Fibroblast of skin of back (primary cell): ENCODE measurements at regions not wholly inside any gene's neighbourhood (a gene's known extent, or its start where the extent isn't known, plus 50 kb on each side); places are given as distances from the start of the nearest gene placed in this dataset.
A peak's percentile ranks its signal among the peaks of the same experiment; 100 is the strongest.
"Not testable (repeated sequence)": the region's sequence is repeated elsewhere in the genome, so short reads cannot be mapped to it uniquely, and the experiment has no call there.

Experiments
- DNase-seq: peaks from one replicate; pipeline ENCODE4 v3.0.0-alpha.2; 2013

DNA sequence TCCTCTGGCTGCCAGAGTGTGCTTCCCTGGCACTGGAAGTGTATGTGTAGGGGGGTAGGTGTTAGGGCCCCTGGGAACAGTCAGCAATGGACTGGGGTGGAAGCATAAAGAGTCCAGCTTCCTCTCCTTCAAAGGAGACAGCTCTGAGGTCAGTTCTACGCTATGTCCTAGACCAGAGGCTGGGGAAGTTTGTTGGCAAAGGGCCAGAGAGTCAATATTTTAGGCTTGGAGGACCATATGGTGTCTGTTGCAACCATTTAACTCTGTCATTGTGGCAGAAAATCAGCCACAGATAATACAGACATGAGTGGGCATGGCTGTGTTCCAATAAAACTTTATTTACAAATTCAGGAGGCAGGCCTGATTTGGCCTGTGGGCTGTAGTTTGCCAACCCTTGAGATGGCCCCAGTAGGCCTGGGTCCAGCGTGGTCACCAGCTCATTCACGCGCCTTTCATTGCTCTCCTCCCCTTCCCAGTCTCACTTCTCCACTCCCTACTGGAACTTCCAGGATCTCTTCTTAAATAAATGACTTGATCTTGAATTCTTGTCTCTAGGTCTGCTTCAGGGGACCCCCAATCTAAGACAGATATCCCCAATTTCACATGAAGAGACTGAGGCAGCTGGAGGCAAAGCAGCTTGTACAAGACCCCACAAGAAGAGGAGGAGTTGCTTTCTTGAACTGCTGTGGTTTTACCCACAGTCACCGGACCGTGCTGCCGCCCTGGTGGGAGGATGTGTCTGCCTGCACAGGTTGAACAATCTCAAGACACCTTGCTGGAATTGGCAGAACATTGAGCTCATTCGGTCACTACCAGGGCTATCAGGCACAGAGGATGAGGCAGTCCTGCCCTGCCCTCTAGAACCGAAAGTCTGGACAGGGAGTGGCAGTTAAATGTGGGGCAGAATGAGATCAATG, 162.4 kb upstream of the POU3F1 start:
- DNase-seq: peak; percentile 7

DNA sequence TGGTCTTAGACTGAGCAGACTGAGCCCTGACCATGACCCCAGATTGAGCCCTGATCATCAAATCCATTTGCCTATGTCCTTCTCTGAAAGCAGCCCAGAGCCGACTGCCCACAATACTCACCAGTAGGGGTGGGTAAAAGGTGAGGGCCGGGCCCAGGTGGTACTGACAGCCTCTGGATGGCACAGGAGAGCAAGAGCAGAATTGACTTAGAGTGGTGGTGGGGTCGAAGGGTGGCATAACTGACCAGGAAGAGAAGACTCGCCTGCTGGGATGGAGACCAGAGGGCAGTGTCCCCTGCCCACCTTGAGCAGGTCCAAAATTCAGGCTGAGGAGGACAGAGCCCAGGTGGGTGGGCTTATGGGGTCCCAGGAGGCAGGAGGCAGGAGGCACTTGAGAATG, 161.3 kb upstream of the POU3F1 start:
- no peak for DNase-seq

DNA sequence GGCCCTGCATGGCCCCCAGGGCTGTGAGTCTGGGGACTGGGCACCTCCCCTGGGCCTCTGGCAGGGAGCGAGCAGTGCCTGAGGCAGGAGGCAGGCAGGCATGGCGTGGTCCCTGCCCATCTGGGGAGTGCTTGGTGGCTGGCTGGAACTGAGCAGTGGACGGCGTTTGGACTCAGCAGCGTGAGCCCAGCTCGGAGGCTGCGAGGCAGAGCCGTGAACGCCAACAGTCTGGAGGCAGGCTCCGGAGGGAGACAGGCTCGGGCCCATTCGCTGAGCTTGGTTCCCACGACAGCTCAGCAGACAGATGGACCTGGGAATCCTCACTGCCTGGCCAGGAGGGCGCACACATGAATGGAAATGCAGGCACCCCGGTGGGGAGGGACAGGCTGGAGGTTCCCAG, 160.7 kb upstream of the POU3F1 start:
- DNase-seq: no peak

DNA sequence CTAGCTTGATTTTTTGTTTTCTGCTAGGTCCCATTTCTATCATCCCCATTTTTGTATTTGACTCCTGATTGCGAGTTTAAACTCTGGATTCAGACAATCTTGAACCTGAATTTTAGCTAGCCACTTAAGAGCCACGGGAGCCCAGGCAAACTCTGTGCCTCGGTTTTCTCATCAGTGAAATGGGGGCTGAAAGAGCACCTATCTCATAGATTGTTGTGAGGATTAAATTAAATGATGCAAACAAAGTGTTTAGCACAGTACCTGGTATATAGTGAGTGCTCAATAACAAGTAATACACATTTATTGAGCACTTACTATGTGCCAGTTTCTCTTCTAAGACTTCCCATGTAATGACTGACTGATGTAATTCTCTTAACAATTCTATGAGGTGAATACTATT, 158.1 kb upstream of the POU3F1 start:
- DNase-seq: no peak

DNA sequence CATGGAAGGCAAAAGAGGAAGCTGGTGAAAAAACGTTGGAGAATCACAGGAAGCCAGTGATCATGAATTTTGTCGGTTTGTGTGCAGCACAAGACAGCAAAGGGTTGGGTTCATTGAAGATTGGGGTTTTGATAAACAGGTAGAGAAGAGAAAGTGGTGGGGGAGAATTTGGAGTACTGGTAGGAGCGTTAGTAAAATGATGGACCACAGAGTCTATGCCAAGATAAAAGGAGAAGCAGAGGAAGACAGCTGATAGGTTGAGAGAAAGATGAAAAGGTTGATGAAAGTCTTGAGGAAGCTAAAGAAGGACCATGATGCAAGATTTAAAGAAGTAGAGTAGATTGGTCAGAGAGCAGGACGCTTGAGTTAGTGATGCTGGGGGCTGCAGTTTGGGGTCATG, 156.8 kb upstream of the POU3F1 start:
- no peak for DNase-seq

DNA sequence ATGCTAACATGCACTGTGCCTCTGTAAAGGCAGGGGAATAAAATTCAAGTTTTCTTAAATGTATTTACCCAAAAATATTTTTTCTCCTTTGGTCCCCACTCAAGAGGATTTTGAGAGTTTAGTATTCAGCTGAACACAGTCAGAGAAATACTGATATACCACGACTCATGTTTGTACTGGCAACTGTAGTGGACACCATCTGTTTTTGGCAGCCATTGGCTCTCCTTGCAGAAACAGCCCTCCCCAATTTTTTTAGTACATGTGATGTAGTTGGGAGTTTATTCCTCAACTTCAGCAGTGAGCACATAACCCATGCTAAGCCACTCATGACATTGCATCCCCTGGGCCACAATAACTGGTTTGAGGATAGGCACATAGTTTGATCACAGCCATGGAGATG, 154.8 kb upstream of the POU3F1 start:
- peak; percentile 15 for DNase-seq

DNA sequence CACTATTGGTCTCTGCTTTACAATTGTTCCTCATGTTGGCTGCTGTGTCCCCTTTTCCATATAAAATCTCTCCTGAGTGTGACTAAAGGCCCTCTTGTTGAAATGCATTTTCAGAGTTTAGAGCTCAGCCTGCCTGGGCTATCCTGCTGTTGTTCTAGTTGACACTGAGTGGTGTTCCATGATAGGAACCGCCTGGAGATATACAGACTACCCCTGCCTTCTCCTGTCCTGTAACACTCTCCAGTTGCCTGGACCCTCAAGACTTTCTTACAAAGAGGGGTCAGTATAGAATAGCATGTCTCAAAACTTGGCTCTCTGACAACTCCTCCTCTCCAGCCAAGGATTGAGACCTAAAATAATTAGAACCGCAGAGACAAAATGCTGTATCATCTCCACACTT, 152.0 kb upstream of the POU3F1 start:
- DNase-seq: no peak

DNA sequence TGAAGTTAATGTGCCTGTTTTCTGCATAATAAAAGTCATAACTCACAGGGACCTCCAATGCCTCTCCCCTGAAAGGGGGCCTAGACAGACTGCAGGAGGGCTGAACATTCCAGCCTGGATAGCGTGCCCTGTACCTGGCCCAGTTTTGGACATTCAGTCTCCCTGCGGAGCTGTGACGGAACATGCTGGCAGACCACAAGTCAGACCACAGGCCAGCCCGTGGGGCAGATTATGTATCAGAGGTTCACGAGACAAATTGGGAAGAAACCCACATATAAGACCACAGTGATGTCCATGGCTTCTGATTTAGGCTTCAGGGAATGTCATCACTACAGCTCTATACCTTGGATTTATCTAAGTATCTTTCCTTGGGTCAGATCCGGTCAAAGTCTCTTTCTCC, 151.5 kb upstream of the POU3F1 start:
- no peak for DNase-seq

DNA sequence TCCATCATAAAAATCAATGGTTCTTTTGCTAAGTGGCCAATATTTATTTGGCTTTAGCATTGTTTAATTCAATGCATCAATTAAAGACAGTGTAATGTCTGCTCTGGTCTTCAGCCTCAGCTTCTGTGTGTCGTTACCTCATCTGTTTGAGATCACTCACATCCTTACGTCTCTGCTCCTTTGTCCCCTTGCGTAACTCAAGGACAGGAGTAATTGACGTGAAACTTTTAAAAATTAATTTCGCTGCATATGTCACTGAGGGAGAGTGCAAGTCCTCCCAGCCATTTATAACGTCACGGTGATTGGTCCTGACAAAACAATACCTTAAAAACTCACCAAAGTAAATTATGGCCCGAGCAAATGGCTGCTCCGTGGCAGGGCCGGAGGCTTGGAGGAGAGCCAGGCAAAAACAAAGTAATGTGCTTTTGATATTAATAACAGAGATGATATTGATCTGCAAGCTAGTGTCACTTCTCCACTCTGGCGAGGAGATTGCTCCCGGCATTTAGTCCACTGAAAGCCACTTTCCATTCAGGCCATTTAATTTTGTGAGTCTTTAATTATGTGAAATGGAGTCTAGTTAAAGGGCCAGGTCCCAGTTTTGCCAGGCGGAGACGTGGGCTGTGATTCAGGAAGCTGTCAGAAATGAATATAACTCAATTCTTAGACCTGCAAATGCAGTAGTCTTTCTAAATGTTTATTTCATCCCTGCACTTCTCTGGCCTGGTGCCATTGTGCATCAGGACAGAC, 150.9 kb upstream of the POU3F1 start:
- DNase-seq: no peak

DNA sequence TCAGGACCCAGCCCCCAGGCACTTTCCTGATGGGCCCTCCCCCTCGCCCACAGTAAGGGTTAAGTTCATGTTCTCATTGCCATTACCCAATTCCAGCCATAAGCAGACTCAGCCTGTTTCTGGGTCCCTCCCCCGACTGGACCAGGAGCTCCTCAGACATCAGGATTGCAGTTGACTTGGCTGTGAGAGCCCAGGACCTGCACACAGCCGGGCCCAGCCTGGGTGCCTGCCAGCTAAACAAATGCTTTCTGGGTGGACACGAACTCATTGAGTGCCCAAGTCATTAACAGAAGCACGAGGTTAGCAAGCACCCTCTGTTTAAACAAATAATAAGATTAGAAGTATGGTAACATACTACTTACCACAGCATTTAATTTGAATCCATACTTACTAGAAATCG, 147.9 kb upstream of the POU3F1 start:
- DNase-seq: no peak

DNA sequence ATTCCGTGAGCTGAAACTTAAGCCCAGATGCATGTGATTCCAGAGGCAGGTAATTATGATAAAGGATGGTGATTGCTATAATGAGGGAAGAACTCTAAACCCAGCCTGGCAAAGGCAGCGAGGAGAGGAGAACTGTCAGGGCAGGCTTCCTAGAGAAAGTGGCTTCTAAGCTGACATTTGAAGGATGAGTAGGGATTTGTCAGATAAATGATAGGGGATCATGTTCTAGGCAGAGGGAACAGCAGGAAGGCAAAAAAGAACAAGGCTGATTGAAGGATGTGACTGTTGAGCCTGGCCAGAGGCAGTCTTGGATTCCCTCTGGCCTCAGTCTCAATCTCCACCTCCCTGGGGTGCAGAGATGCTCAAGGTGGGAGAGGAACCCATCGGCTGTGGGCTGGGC, 146.4 kb upstream of the POU3F1 start:
- no peak for DNase-seq

DNA sequence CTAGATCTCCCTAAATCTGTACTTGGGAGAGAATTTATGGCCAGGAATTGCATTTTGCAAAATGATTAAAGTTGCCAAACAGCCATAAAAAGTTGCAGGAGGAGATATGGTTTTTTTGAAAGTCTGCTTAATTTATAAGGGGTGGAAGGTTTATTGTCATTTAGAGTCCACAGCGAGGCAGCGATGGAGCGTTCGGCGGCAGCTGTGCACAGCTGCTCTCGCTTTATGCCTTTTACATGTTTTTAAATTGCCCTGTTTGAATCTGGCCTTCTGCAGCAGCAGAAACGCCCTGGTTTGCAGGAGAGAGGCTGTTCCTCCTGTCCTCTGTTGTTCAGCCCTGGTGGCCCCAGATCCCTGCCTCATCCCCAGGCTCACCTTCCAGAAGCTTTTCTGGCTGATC, 144.9 kb upstream of the POU3F1 start:
- no peak for DNase-seq

DNA sequence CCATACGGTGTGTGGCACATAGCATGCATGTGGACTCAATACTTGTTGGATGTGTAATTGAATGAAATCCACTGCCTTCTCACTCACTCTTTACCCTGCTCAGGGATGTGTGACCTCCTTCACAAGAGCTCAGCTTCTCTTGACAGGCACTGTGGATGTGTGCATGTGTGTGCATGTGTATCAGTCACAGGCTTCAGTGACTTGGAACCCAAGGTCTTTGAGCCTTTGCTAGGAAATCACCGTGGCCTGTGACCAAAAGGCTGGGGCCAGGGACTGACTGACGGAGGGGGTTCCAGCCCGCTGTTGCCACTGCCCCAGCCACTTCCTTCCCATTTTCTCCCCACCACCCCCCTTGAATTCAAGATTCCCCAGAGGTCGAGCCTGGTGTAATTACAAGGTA, 144.4 kb upstream of the POU3F1 start:
- no peak for DNase-seq

DNA sequence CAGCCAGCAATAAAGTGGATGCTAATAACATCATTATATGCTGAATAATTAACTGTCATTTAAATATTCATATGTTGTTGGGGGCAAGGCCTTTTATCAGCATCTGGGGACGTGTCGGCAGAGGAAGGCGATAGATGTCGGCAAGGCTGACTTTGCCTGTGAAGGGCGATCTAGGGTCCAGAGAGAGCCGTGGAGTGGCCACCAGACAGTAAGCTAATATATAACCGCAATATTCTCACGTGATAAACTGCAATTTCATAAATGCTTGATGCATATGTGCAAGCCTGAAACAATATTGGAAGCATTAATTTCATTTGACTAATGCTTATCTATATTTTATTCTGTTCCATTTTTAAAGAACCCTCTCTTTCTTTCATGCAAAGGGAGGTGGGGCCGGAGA, 141.0 kb upstream of the POU3F1 start:
- DNase-seq: no peak

DNA sequence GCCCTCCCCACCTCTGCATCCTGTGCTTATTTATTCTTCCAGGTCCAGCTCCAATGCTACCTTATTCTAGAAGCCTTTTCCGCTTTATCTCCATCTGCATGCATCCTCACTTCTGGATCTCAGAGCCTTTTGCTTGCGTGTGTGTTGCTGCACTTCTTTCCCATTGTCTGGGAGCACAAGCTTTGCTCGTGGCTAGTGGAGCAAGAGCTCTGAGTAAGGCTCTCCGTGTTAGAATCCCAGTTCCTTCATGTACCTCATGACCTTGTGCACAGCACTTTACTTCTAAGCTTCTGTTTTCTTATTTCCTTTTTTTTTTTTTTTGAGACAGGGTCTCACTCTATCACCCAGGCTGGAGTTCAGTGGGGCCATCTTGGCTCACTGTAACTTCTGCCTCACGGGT, 140.0 kb upstream of the POU3F1 start:
- DNase-seq: no peak

DNA sequence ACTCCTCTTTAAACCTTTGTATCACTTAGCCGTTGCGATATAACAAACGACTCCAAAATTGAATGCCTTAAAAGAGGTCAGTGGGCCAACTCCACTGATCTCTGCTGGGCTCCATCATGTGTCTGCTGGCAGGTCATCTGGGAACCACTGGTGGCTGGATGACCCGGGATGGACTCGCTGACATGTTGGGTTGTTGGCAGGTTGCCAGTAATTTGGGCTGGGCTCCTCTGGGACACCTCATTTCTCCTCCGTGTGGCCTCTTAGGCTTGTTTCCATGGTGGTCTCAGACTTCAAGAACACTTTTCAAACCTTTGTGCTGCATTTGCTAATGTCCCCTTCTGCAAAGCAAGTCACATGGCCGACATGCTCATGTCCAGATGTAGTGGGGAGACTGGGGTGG, 139.3 kb upstream of the POU3F1 start:
- DNase-seq: no peak

DNA sequence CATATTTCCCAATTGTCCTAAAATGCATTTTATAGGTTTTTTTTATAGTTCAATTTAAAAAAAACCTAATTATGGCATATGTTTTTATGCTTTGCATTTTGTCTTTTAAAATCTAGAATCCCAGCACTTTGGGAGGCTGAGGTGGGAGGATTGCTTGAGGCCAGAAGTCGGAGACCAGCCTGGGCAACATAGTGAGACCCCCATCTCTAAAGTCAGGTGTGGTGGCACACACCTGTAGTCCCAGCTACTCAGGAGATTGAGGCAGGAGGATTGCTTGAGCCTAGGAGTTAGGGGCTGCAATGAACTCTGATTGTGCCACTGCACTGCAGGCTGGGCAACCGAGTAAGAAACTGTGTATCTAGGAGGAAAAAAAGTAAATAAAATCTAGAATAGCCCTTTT, 137.2 kb upstream of the POU3F1 start:
- no peak for DNase-seq

DNA sequence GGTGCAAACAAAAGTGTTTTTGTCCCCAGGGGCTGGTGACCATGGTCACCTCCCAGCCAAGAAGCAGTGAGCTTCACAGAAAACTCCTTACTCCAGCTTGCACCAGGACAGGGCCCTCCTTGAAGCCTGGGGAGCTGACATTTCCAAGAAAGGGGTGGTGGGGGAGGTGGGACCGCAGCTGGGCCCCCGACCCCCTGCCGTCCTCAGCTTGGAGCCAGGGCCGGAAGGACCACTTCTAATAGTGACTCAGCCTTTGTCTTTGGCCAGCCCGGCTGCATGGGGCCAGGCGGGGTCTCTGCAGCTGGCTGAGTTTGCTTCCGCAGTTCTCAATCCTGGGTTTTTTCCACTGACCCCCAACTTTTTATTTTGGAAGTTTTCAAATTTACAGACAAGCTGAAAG, 136.5 kb upstream of the POU3F1 start:
- DNase-seq: no peak

DNA sequence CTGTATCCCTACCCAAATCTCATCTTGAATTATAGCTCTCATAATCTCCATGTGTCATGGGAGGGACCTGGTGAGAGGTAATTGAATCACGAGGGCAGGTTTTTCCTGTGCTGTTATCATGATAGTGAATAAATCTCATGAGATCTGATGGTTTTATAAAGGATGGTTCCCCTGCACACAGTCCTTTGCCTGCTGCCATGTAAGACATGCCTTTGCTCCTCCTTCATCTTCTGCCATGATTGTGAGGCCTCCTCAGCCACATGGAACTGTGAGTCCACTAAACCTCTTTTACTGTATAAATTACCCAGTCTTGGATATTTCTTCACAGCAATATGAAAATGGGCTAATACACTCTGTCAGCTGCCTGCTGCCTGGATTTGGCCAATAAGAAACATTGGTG, 133.8 kb upstream of the POU3F1 start:
- not testable (repeated sequence) for DNase-seq

DNA sequence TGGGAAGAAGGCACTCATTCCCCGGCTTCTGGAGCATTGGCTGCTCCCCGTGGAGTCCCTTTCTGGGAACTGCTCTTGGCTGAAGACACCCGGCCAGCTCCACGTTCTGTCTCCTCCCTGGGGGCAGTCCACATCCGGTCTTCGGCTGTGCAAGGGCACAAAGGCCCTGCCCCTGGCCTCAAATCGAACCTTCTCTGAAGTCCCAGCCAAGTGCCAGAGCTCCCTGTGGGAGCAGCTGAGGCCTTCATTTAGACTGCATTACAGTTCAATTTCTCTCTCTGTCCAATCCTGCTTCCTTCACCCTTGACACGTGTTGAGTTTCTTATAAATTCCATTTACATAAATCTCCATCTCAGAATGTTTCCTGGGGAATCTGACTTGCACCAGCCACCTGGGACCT, 132.9 kb upstream of the POU3F1 start:
- no peak for DNase-seq

DNA sequence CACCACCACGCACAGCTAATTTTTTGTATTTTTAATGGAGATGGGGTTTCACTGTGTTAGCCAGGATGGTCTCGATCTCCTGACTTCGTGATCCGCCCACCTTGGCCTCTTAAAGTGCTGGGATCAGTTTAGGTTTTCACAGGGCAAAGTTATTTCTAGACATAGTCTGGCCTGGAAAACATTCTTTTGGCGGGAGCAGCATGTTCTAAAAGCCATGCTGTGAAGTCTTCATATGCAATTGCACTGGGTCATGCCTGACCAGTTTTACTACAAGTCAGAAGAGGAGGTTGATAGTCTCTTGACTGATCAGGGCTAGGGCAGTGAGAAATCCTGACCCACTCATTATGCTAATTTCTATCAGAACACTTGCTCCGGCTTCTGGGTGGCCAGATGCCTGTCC, 131.6 kb upstream of the POU3F1 start:
- no peak for DNase-seq

DNA sequence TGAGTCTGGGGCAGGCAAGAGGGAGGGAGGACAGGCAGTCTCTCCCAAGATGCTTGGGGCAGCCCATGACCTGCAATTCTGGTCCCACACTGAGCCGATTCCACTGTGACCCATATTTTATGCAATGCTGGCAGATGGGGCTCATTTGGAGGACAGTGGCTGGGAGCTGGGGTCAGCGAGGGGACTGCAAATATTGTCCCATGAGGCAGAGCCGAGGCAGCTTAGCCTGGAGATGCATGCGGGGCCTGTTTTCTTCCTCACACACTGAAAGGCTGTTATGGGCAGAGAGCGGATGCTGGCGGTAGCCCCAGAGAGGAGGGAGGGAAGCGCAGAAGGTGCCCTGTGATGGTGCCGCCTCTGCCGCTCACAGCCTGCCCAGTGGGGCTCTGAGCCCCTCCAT, 128.5 kb upstream of the POU3F1 start:
- no peak for DNase-seq

DNA sequence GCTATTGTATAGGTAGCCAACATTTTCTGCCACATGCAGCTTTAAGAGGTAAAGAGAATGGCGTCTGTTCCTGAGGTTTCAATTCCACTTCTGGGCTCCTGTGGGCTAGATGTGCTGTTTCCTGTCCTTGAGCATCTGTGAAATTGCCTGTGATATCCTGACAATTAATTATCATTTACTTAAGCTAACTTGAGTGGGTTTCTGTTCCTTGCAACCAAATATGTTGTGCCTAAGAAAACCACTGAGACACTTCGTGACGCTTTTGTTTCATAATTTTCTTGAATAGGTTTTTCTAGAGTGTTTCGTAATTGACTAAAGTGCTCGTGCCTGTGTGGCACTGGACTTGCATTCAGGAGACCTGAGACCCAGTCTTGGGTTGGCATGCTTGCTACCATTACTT, 127.3 kb upstream of the POU3F1 start:
- DNase-seq: no peak

DNA sequence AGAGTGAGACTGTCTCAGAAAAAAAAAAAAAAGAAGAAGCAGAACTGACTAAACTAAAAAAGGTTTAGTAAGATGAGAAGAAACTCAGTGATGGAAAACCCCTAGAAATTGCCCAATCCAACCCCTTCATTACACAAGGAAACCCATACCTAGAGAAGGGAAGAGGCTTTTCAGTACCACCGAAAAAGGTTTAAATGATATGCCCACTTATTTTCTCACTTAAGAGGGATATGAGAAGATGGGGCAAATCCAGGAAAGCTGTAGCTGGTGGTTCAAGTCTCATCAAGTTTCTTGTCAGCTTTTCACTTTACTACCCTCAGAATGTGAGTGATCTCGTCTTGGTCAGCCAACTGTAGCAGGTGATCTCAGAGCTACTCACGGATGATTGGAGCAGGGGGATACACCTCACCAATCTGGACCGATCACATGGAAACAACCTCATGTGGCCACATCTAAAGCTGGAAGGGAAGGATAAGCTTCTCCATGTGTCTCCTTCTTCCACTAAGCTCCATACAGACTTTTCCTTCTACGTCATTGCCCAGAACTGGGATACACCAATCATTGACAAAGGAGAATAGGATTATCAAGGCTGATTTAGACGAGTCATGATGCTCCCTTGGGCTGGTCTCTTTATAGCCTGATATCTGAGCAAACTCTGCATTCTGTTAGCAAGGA, 126.7 kb upstream of the POU3F1 start:
- DNase-seq: no peak
